HG03175 (cell line): ENCODE measurements at regions not wholly inside any gene's neighbourhood (a gene's known extent, or its start where the extent isn't known, plus 50 kb on each side); places are given as distances from the start of the nearest gene placed in this dataset.

ENCODE experiments used
- ATAC-seq: cut with Tn5 transposase; IDR thresholded peaks from one replicate; pipeline ENCODE4 v1.9.1; 2021; ENCODE audit warnings: mild to moderate bottlenecking, moderate library complexity; ENCODE audit not compliant: unreplicated experiment

DNA sequence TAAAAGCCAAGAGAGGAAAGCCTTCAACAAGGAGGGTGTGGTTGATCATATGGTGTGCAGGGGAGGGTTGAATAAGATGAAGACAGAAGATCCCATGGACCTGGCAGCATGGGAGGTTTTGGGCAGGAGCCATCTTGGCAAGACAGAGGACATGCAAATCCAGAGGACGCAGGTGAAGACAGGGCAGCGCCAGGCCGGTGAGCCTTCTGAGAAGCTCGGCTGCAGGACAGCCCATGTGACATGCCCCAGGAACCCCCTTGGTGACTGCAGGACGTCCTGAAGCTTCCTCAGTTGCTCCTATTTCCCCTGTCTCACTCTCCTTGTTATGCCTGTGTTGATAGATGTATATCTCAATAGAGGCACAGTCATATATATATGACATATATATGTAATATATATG, 159.4 kb downstream of the GADD45G start:
- ATAC-seq = no peak

DNA sequence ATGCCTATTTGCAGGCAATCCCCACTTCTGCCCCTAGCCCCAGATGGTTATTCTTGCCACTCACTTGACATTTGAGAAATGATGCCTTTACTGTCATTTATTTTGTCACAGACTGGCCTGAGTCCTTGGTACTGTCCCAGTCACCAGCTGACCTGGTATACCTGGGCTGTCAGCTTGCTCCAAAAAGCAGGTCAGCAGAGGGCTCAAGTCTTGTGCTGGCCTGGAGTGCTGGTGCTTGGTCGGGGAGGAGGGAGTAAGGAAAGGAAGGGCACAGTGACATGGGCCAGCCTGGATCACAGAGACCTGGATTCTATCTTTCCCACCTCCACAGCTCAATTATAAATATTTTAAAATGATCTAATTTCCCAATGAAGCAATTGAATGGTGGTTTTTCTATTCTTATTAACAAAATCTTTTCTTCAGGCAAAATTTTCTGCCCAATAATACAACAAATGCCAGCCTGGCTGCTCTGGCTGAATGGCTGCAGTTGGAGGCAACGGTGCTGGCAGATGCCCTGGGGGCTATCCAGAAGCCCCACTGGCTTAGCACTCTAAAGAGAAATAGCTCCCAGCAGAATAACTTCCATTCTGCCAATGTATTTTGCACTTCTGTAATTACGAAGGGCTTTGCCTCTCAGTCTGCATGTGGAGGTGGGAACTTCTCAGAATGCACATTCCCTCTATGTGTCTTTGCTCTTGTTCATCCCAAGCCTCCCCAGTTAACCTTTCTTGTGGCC, 160.6 kb downstream of the GADD45G start:
- no peak for ATAC-seq

DNA sequence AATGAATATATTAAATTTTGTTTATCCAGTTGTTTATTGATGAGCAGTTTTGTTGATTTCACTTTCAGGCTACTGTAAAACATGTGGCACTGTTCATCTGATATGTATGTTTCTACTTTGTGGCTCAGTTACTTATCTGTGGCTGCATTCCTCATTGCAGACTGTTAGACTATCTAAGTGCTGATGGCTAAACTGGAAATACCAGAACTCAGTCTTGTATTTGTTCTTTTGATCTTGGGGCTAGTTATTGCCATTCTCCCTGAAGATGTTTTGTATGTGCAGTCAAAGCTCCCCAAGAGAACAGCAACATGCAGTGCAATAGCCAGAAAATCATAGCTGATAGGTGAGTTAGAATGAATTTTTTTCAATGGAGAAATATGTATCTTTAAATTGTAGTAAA, 162.2 kb downstream of the GADD45G start:
- no peak for ATAC-seq

DNA sequence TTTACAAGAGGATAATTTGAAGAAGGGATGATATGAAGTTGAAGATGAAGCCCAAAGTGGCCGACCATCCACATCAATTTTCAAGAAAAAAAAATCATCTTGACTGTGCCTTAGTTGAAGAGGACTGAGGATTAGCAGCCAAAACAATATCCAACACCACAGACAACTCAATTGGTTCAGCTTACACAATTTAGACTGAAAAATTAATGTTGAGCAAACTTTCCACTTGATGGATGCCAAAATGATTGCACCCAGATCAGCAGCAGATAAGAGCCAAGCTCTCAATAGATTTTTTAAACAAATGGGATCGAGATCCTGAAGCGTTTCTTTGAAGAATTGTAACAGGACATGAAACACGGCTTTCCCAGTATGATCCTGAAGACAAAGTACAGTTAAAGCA, 163.2 kb downstream of the GADD45G start:
- no peak for ATAC-seq

DNA sequence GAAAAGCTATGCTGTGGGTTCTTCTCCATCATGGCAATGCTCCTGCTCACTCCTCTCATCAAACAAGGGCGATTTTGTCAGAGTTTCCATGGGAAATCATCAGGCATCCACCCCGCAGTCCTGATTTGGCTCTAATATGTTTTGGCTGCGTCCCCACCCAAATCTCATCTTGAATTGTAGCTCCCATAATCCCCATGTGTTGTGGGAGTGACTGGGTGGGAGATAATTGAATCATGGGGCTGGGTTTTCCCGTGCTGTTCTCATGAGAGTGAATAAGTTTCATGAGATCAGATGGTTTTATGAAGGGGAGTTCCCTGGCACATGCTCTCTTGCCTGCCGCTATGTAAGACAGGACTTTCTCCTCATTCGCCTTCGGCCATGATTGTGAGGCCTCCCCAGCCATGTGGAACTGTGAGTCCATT, 163.8 kb downstream of the GADD45G start:
- no peak for ATAC-seq

DNA sequence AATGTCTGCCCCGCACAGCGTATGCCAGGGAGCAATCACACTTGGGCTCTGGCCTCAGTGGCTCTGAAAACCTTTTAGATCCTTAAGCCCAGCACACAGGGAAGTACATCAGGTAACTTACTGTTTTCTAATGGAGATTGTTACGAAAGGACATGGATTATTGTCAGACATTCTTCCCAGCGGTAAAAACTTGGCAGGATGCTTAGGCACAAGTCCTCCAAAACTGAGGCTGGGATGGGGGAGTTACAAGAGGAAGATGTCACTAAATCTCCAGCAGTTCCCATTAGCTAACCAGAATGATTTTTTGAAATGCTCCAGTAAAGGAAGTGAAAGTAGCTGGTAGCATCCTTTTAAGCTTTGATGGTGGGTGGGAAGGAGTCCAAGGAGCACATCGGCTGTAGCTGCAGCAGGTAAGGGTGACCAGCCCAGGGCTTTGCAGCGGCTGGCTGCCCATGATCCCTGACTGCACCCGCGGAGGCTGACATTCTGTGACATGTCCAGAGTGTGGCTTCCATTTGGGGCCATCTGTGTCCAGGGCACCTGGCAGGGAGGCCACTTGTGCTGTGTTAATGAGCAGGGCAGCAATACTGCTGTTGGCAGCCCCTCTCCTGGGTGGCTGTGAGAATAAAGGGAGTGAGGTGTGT, 165.8 kb downstream of the GADD45G start:
- no peak for ATAC-seq

DNA sequence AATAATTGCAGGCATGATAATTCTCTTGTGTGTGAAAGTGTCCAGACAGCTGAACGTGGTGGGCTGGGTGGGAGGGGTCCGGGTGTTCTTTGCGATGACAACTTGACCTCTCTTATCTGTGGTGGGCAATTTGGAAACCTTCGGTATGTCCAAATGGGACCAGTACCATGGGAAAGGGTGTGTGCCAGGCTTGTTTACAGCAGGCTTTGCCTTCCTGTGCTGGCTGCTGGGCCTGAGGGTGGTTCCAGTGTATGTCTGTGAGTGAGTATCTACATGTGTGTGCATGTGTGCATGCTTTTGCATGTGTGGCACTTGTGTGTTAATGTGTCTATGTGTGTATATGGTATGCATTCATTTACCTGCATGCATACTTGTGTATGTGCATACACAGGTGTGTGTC, 166.4 kb downstream of the GADD45G start:
- no peak for ATAC-seq

DNA sequence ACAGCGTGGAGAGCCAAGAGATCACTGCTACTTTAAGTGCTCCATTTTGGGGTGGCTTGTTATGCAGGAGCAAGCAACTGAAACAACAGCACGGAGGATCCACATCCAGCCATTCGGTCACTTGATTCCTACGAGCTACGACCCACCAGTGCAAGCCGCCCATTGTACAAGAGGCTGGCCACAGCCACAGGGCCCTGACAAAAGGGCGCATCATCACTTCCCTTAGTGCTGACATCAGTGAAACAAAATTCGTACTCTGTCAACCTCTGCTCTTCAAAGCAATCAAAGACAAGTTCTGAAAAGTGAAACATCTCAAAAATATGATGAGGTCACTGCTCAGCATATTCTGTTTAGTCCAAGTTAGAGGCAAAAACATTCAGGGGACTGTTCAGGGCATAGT, 168.4 kb downstream of the GADD45G start:
- ATAC-seq = no peak

DNA sequence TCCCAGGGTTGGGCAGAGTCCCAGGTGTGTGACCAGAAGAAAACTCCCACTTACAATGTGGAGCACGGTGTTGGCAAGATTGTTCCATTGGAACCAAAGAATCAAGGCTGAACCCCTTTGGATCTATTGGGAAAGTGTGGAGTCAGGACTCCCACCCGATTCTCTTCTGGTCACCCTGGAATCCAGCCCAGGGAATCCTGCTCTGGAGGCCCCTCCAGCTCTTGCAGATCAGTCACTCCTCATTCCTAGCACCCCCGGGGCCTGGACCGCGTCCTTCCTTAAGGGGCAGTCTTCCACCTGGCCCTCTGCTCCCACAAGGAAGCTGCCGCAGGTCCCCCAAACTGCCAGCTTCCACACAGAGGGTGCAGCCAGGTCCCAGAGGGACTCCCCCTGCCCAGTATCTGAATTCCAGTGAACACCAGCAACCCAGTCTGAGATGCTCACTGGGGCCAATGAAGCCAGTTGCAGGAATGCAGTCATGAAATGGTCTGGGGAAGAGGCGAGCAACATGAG, 170.1 kb downstream of the GADD45G start:
- no peak for ATAC-seq

DNA sequence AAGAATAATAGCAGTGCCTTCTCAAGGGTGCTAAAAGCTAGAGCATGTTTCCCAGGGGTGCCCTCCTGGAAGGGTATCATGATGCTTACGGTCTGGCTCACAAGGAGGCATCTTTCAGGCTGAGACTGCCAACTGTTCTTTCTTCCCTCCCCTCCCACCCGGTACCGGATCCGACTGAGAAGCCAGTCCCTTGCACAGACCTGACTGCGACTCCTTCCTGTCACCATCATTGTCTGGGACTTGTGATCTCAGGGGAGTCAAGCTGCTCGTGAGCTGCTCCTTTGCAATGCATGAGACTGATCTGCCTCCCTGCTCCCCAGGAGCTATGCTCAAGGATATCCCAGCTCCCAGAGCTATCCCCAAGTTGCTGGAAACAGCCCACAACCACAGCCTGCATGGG, 170.8 kb downstream of the GADD45G start:
- ATAC-seq = no peak

DNA sequence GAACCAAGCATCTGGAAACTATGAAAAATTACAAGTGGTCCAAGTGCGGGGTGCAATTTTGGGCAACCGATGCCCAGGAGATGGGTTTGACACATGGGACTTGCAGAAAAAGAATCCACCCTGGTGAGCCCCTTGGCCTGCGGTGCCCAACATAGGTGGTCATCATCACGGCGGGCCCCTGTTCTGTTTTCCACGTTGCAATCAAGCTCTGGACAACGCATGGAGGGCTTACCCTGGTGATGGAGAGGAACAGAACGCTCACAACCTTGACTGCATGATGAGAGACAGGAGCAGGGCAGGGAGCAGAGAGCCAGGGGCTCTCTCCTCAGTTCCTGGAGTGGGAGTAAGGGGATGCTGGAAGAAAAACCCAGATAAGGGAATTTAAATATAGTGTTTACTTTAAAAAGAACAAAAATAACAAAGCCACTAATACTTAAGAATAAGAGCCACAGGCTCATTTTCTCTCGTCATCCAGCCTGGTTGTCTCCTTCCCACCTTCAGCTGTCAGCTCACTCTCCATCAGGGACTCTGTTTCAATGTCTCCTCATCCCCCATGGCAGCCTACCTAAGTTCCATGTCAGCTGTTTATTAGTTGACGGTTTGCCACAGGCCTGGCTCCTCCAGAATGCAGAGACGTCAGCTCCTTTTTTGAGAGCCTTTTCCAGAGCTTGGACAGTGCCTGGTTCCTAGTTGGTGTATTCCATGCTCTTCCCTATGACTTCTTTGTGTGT, 172.1 kb downstream of the GADD45G start:
- no peak for ATAC-seq

DNA sequence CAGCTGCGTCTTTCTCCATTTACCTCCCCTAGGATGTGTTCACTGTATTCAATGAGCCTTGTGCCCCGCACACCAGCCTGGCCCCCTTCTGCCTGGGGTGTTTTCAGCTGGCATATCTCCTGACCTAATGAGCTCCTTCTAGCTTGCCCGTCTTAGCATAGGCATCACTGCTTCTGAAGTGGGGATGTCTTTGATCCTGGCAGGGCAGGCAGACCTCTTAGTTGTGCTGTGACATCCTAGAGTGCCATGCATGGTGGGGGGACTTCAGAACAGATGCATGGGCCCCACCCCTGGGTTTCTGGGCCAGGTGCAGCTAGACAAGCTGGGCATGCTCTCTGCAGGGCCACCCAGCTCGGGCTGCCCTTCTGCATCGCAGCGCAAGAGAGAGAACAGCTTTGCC, 172.7 kb downstream of the GADD45G start:
- no peak for ATAC-seq

DNA sequence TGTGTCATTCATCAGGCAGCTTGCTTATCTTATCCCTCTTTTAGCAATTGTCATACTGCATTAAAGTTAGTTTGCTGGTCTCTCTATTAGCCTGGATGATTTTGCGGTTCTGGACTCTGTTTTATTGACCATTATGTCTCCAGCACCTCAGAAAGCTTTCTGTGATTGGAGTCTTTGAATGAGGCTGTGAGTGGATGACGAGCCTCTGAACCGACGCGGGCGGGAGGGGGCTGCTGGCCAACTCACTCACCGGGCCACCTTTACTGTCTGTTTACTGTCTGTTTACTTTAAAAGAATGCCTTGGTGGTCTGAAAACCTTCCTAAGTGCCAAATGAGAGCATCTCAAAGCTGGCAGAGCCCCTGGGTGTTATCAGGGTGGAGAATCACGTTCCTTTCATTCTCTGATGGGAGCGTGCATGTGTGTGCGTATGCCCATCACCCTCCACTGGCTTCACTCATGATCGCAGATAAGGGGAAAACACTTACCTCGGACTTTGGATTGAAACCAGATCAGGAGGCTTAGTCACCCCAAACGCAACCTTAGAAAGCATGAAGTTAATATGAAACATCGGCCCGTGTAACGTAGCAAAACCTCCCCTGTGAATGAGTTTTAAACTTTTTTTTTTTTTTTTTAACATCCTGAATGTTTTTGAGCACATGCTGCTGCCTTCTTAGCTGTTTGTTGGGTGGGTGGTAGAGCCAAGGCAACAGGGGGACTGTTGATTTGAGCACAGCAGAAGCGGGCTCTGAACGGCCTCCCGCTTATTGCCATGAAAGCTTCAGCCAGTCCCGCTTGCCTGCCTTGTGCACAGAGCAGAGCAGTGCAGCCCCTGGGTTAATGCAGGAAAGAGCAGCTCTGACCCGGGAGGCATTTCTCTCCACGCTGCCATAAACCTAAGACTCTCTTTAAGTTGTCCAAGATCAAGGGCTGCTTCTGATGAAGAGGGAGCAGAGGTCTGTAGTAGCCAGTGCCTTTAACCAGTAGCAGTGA, 173.6 kb downstream of the GADD45G start:
- ATAC-seq = no peak

DNA sequence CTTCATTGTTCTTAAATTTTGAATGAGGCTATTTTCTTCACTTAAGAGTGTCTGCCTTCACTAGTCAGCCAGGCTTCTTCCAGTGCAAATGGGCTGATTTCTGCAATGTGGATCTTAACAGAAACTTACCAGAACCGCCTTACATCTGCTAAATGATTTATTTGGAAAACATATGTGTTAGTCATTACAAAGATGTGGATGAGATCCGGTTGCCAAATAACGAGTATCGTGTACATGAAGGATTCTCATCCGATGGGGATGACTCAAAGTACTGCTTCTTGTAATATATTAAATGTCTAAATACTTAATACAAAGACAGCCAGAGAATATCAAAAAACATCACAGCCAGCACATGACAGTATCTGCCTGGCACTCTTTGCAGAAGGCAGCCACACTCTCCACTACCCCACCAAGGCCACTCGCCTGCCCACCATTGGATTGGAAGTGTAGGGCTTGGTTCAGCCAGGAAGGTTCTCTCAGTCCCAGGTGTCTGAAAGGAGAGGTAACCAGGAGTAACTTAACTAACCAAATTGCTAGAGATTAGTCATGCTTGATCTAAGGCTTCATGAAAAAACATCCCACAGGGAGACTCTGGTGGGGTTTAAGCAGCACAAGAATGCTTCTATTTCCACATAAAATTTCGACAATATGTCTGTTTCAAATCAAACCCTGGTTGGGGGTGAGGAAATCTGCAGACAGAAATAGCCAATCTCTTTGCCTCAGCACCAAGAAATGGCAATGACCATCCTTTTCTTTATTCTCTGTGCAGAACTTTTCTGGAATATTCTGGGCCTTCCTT, 174.8 kb downstream of the GADD45G start:
- no peak for ATAC-seq

DNA sequence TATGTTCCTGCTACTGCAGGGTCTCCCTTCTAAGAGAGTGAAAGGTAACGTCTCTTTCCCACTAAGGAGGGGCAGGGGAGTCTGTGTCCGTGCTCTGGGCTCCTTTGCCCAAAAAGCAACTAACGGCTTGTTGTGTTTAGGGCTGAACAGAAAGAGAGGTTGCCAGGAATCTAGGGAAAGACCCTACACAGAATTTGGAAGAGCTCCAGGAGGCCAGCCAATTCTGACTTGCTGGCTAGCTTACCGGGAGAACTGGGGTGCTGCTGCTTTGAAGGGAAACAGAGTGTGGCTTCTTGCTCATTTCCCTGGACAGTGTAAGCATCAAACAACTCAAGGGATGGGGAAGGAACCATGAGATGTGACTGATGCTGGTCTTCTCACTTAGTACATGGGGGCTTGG, 176.1 kb downstream of the GADD45G start:
- no peak for ATAC-seq

DNA sequence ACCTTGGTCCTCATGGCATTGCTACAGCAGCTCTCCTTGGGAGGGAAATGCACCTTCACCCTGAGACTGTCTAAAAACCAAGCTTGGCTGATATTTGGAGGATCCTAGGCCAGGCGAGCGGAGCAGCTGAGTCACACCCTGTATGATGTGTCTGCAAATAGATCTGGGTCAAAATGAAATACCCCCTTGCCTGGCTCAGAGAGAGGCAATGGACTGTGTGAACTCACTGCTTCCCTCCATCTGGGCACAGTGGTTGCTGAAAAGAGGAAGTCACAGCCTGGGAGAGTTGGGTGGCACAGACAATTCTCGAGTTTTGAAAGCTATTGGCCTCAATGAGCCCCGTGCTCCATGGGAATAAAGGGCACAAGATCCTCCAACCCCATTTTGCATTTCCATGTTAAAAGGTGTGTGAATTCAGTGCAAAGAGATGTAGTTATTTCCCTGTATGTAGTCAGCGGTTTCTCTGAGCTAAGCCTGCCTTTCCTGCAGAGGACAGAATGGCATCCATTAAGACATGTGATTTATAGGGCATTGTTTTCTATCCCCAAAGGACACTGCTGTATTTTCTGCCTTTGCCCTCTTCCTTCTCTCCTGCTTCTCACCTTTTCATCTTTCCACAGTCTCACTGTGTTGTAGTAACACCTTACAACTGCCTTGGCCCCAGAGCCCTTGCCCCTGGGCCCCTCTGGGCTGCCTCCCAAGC, 177.2 kb downstream of the GADD45G start:
- peak; percentile 85 for ATAC-seq

DNA sequence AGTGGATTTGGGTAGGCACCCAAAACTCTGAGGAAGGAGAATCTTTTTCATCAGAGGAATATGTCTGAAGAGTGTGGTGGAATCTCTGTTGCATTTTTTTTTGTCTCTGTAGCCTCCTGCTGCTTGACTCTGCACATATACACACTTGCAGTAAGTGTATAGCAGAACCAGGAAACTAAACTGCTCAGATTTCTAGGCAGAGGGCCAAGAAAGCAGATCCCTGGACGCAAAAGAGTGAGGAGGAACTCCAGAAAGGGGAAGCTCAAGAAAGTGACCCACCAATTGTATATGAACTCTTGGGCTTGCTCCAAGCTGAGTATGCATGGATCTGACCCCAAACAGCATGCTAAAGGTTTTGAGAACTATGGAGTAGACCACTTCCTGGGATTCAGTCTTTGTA, 181.8 kb downstream of the GADD45G start:
- ATAC-seq = no peak

DNA sequence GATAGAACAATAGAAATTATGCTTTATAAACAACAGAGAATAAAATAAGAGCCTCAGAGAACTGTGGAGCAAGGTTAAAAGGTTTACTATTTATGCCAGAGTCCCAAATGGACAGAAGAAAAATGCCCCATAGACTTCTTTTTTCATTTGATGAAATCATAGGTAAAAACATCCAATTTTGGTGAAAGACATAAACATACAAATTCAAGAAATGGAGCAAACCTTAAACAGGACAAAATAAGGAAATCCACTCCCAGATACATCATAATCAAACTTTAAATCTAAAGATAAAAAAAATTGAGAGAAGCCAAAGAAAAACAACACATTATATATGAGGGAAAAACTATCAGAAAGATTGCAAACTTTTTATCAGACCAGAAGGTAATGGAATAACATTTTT, 182.8 kb downstream of the GADD45G start:
- ATAC-seq = no peak

DNA sequence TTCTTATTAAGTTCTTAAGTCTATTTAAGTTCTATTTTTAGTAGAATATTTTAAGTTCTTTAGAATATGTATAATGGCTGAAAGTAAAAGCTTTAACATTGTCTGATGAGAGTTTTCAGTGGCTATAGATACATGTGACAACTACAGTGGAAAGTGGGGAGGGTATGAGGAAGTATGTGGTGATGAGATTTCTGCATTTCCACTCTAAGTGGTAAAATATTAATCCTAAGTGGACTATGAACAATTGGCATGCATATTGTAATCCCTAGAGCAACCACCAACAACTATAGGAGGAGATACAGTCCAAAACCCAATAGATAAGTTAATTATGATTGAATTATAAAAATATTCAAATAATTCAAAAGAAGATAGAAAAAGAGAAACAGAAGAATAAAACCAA, 183.6 kb downstream of the GADD45G start:
- no peak for ATAC-seq
